HUDEP-2 (cell line): ENCODE measurements at regions not wholly inside any gene's neighbourhood (a gene's known extent, or its start where the extent isn't known, plus 50 kb on each side); places are given as distances from the start of the nearest gene placed in this dataset.
"Not testable (repeated sequence)": the region's sequence is repeated elsewhere in the genome, so short reads cannot be mapped to it uniquely, and the experiment has no call there.

Experiments used
- DNase-seq, 76 experiments: peaks; one replicate each; lab custom pipeline; 2025; ENCODE audit not compliant: unreplicated experiment in 76 of 76; lab: John Stamatoyannopoulos, UW

- DNase-seq = no peak
Observed at GRCh38 chr16:8137606-8138005, 452.7 kb downstream of the TMEM114 start.

GRCh38 chr16:8130197-8130596 is 460.1 kb downstream of the TMEM114 start:
- no peak for DNase-seq

GRCh38 chr16:8127070-8127469 is 463.2 kb downstream of the TMEM114 start:
- DNase-seq = no peak

- DNase-seq = no peak
Observed at GRCh38 chr16:8126313-8126712, 464.0 kb downstream of the TMEM114 start.

GRCh38 chr16:8120001-8120400 is 470.3 kb downstream of the TMEM114 start:
- DNase-seq = no peak

- no peak for DNase-seq
Observed at GRCh38 chr16:8115814-8116213, 474.5 kb downstream of the TMEM114 start.

- DNase-seq = not testable (repeated sequence)
Observed at GRCh38 chr16:8114941-8115340, 475.4 kb downstream of the TMEM114 start.

- no peak for DNase-seq
Observed at GRCh38 chr16:8113843-8114242, 476.5 kb downstream of the TMEM114 start.

- DNase-seq = no peak
Observed at GRCh38 chr16:8110572-8111514, 479.5 kb downstream of the TMEM114 start.

GRCh38 chr16:8109510-8110369 is 480.6 kb downstream of the TMEM114 start:
- no peak for DNase-seq

GRCh38 chr16:8108991-8109509 is 481.3 kb downstream of the TMEM114 start:
- no peak for DNase-seq

GRCh38 chr16:8107296-8107695 is 483.0 kb downstream of the TMEM114 start:
- no peak for DNase-seq

GRCh38 chr16:8103649-8104289 is 486.5 kb downstream of the TMEM114 start:
- no peak for DNase-seq

GRCh38 chr16:8099586-8099985 is 490.7 kb downstream of the TMEM114 start:
- DNase-seq = no peak

GRCh38 chr16:8098947-8099512 is 491.3 kb downstream of the TMEM114 start:
- DNase-seq = no peak

GRCh38 chr16:8096211-8096610 is 494.1 kb downstream of the TMEM114 start:
- no peak for DNase-seq

- no peak for DNase-seq
Observed at GRCh38 chr16:8094696-8095095, 495.6 kb downstream of the TMEM114 start.

- no peak for DNase-seq
Observed at GRCh38 chr16:8088820-8089338, 501.4 kb downstream of the TMEM114 start.

GRCh38 chr16:8087597-8088289 is 502.6 kb downstream of the TMEM114 start:
- peak in 9 of 76 experiments; percentile 22 to 53 (median 37) for DNase-seq

- no peak for DNase-seq
Observed at GRCh38 chr16:8087146-8087545, 503.2 kb downstream of the TMEM114 start.
